ENCODE measurements at regions not wholly inside any gene's neighbourhood (a gene's known extent, or its start where the extent isn't known, plus 50 kb on each side); places are given as distances from the start of the nearest gene placed in this dataset.
A peak's percentile ranks its signal among the peaks of the same experiment; 100 is the strongest.

GRCh38 chr19:16000024-16000663 lies 51.3 kb downstream of the OR10H4 start:
- Histone ChIP-seq H3K4me3 (no peak overlapping the region), H3K27me3 (ENCODE audit: control insufficient read depth in 3 of 3, insufficient read depth in 3 of 3, low read length in 2 of 3) (no peaks in the 10 kb centered on the region), H3K36me3 (ENCODE audit: control insufficient read depth in 4 of 4, insufficient read depth in 4 of 4, low read length in 4 of 4) (no peaks in the 10 kb centered on the region), H3K4me1 (ENCODE audit: control insufficient read depth in 5 of 5, insufficient read depth in 5 of 5, low read length in 5 of 5) (peaks cover 0 to 17% (median 1%) of the 10 kb centered on the region in 5 donors), H3K9me3 (ENCODE audit: control insufficient read depth in 4 of 4, insufficient read depth in 3 of 4, low read length in 3 of 4) (peaks cover 0 to 6% (median 0%) of the 10 kb centered on the region in 4 donors), H3K27ac (ENCODE audit: low read depth in 1 of 2, low read length in 1 of 2) (no peak overlapping the region), H3K9ac (ENCODE audit: insufficient read depth in 1 of 2, low read length in 2 of 2) (no peak overlapping the region)
- peak in 1 of 3 donors; percentile 29 for DNase-seq
- ATAC-seq (ENCODE audit: insufficient read depth, low FRiP score) = no peak
- 82 to 83% methylated on average over 10 of the region's 10 CpGs for WGBS, 2 donors
- no peak for TF ChIP-seq CTCF (IDR thresholded peaks at IDR 0.05; ENCODE audit: control extremely low read depth, extremely low read depth)

GRCh38 chr19:16001481-16002312 lies 52.9 kb downstream of the OR10H4 start:
- H3K9ac ChIP-seq (ENCODE audit: insufficient read depth in 1 of 2, low read length in 2 of 2) = peak overlapping the region in 1 of 2 donors; percentile 42
- no peak for TF ChIP-seq CTCF (IDR thresholded peaks at IDR 0.05; ENCODE audit: control extremely low read depth, extremely low read depth)
- H3K4me3 ChIP-seq = no peak overlapping the region
- no peaks in the 10 kb centered on the region for H3K27me3 ChIP-seq (ENCODE audit: control insufficient read depth in 3 of 3, insufficient read depth in 3 of 3, low read length in 2 of 3)
- no peak overlapping the region for H3K27ac ChIP-seq (ENCODE audit: low read depth in 1 of 2, low read length in 1 of 2)
- peaks cover 0 to 17% (median 1%) of the 10 kb centered on the region in 5 donors for H3K4me1 ChIP-seq (ENCODE audit: control insufficient read depth in 5 of 5, insufficient read depth in 5 of 5, low read length in 5 of 5)
- 30 to 31% methylated on average over 12 of the region's 12 CpGs for WGBS, 2 donors
- DNase-seq (peak; percentile 70 to 89 (median 82)), ATAC-seq (ENCODE audit: insufficient read depth, low FRiP score) (peak; percentile 66)
- no peaks in the 10 kb centered on the region for H3K36me3 ChIP-seq (ENCODE audit: control insufficient read depth in 4 of 4, insufficient read depth in 4 of 4, low read length in 4 of 4)
- H3K9me3 ChIP-seq (ENCODE audit: control insufficient read depth in 4 of 4, insufficient read depth in 3 of 4, low read length in 3 of 4) = no peaks in the 10 kb centered on the region

GRCh38 chr19:16002406-16003384 lies 53.9 kb downstream of the OR10H4 start:
- Histone ChIP-seq H3K27me3 (ENCODE audit: control insufficient read depth in 3 of 3, insufficient read depth in 3 of 3, low read length in 2 of 3) (no peaks in the 10 kb centered on the region), H3K27ac (ENCODE audit: low read depth in 1 of 2, low read length in 1 of 2) (no peak overlapping the region), H3K4me3 (no peak overlapping the region), H3K9ac (ENCODE audit: insufficient read depth in 1 of 2, low read length in 2 of 2) (peak overlapping the region in 1 of 2 donors; percentile 42), H3K9me3 (ENCODE audit: control insufficient read depth in 4 of 4, insufficient read depth in 3 of 4, low read length in 3 of 4) (no peaks in the 10 kb centered on the region), H3K4me1 (ENCODE audit: control insufficient read depth in 5 of 5, insufficient read depth in 5 of 5, low read length in 5 of 5) (peaks cover 0 to 17% (median 1%) of the 10 kb centered on the region in 5 donors), H3K36me3 (ENCODE audit: control insufficient read depth in 4 of 4, insufficient read depth in 4 of 4, low read length in 4 of 4) (no peaks in the 10 kb centered on the region)
- WGBS, 2 donors = 68 to 76% methylated on average over 11 of the region's 11 CpGs
- no peak for TF ChIP-seq CTCF (IDR thresholded peaks at IDR 0.05; ENCODE audit: control extremely low read depth, extremely low read depth)
- DNase-seq (peak; percentile 6 to 40 (median 27)), ATAC-seq (ENCODE audit: insufficient read depth, low FRiP score) (no peak)
